NB4 (cell line): ENCODE measurements at regions not wholly inside any gene's neighbourhood (a gene's known extent, or its start where the extent isn't known, plus 50 kb on each side); places are given as distances from the start of the nearest gene placed in this dataset.

Experiments used
- DNase-seq: peaks from one replicate; pipeline ENCODE4 v3.0.0; 2010; ENCODE audit warnings: low read depth
- H3K4me3 ChIP-seq: one replicate; pipeline ENCODE4 v1.5.1; 2011; ENCODE audit warnings: mild to moderate bottlenecking, low read depth, low read length, moderate library complexity
- CTCF ChIP-seq: IDR thresholded peaks from one replicate; pipeline ENCODE4 v1.5.1; 2012; ENCODE audit warnings: low read depth, low read length
- MAX ChIP-seq: IDR thresholded peaks from 2 replicates; pipeline ENCODE4 v1.6.1; 2011; ENCODE audit warnings: low read depth, low read length
- MYC ChIP-seq: IDR thresholded peaks from 2 replicates; pipeline ENCODE4 v1.6.1; 2011; ENCODE audit warnings: low read depth, low read length
- POLR2A ChIP-seq: IDR thresholded peaks from 2 replicates; pipeline ENCODE4 v1.6.1; 2011; ENCODE audit warnings: mild to moderate bottlenecking; ENCODE audit not compliant: insufficient read length; ENCODE audit errors: extremely low read depth

GRCh38 chr20:52078289-52078688 lies 113.3 kb downstream of the ZFP64 start:
- TF ChIP-seq MAX: no peak
- TF ChIP-seq POLR2A: no peak
- TF ChIP-seq MYC: no peak
- TF ChIP-seq CTCF: no peak

DNA sequence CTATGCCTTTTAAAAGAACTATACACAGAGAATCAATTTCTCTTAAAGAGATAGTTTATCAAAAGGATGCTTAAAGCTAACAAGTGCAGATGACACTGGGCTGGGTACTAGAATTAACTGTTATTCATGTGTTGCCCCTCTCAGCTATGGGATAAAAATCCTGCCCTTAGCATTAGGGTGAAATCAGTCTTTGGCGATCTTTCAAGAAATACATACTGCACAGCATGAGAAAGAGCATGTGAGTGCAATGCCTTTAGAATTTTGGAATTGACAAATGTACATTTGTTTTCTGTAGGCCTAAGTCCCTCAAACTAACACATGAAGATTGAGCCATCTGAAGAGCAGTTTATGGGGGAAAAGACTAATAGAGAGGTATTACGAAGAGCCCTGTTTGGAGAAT lies 115.4 kb downstream of the ZFP64 start:
- DNase-seq: no peak
- no peak for TF ChIP-seq CTCF
- no peak overlapping the region for H3K4me3 ChIP-seq

More at GRCh38 chr20:52078289-52078688, 113.3 kb downstream of the ZFP64 start:
- no peak overlapping the region for H3K4me3 ChIP-seq
- DNase-seq: no peak

DNA sequence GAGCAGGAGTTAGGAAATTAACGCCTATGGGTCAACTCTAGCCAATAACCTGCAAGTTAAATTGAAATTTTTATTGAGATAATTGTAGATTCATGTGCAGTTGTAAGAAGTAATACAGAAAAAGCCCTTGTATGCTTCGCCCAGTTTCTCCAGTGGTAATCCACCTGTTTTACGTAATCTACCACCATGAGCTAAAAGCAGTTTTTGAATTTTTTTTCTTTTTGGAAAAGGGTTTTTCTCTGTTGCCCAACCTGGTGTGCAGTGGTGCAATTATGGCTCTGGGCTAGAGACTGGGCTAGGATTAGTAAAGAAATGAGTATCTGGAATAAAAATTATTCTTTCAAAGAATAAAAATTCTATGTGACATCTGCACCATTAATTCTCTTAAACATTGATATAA lies 116.2 kb downstream of the ZFP64 start:
- H3K4me3 ChIP-seq: no peak overlapping the region
- TF ChIP-seq MAX: no peak
- no peak for TF ChIP-seq POLR2A
- TF ChIP-seq MYC: no peak
- no peak for TF ChIP-seq CTCF
- no peak for DNase-seq

DNA sequence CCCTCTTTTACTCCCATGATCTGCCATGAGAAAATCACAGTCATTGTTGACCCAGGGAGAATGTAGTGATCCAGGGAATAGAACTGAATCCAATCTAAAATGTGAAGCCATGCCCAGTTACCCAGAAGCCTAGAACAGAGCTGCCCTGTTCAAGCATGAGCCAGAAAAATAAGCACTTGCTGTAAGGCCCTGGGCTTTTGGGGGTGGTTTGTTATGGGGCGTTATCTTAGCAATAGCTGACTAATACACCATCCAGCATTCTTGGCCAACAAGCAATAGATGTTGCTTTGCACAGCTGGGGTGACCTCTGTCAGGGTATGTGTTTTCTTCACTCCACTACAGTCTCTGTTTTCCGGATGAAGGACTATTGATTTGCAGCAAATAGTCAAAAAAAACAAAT lies 120.4 kb downstream of the ZFP64 start:
- no peak overlapping the region for H3K4me3 ChIP-seq
- no peak for DNase-seq
- no peak for TF ChIP-seq MYC
- no peak for TF ChIP-seq MAX
- no peak for TF ChIP-seq POLR2A
- no peak for TF ChIP-seq CTCF

DNA sequence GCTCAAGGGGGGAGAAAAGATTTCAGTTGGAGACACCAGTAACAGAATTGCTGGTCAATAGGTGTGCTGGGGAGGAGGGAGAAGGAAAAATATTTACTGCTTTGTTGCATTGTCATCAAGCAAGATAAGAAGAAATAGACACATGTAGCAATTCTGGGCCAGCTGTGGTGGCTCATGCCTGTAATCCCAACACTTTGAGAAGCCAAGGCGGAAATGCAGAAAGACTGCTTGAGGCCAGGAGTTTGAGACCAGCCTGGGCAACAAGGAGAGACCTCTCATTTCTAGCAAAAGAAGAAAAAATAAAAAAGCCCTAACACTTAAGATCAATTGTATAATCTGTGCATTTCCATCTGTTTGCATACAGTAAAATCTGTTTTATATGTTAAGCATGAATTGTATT lies 126.6 kb downstream of the ZFP64 start:
- no peak for TF ChIP-seq MAX
- no peak for TF ChIP-seq POLR2A
- no peak for TF ChIP-seq CTCF
- no peak for TF ChIP-seq MYC
- H3K4me3 ChIP-seq: no peak overlapping the region
- DNase-seq: no peak

DNA sequence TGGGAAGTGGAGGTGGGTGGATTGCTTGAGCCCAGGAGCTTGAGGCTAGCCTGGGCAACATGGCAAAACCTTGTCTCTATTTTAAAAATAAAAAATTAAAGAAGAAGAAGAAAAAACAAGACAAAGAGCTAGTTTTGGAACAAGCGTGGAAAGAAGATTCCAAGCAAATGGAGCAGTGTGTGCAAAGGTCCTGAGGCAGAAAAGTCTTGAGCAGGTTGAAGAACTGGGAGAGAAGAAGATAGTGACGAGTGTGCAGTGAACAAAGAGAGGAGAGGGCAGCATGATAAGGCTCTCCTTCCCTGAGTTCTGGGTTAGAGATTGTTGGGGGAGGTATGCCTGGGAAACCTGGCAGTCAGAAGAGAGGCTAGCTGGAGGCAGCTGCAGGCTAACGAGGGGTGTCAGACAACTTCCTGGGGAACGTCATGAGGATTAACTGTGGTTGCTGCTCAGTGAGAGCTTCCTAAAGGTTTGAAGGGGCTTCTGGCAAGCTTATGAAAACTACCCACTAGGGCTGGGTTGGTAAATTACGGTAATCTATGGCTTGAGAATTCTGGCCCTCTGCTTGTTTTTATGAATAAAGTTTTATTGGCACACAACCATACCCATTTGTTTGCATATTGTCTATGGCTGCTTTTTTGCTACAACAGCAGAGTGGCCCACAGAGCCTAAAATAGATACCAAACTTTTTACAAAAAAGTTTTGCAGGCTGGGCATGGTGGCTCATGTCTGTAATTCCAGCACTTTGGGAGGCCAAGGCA lies 128.9 kb downstream of the ZFP64 start:
- TF ChIP-seq CTCF (no peak), MAX (no peak), POLR2A (no peak), MYC (no peak)
- H3K4me3 ChIP-seq: no peak overlapping the region
- DNase-seq: no peak
